22Rv1 (cell line): ENCODE measurements at regions not wholly inside any gene's neighbourhood (a gene's known extent, or its start where the extent isn't known, plus 50 kb on each side); places are given as distances from the start of the nearest gene placed in this dataset.

Source experiments
- CTCF ChIP-seq: fragments of 450-650 bp; IDR thresholded peaks from 2 replicates; pipeline ENCODE4 v1.5.1; 2017; ENCODE audit warnings: mild to moderate bottlenecking
- ZFX ChIP-seq: fragments of 450-650 bp; IDR thresholded peaks from 2 replicates; pipeline ENCODE4 v1.6.1; 2017; ENCODE audit warnings: antibody characterized with exemption, borderline replicate concordance

GRCh38 chr11:69908511-69909220 lies 89.5 kb upstream of the FGF3 start:
- no peak for TF ChIP-seq CTCF
- TF ChIP-seq ZFX, result no peak
